GM23338 (cell line): ENCODE measurements at regions not wholly inside any gene's neighbourhood (a gene's known extent, or its start where the extent isn't known, plus 50 kb on each side); places are given as distances from the start of the nearest gene placed in this dataset.

ENCODE experiments used
- ATAC-seq: fragments of 200-7000 bp; cut with Tn5 transposase; 3 replicates; pipeline ENCODE4 v1.9.1; 2020
- DNase-seq: peaks from one replicate; pipeline ENCODE4 v3.0.0-alpha.2; 2015; ENCODE audit warnings: low spot score
- H2AFZ ChIP-seq: fragments of 200-600 bp; sonication (generic); 2 replicates; pipeline ENCODE4 v1.8.0; 2016; ENCODE audit warnings: antibody characterized with exemption, mild to moderate bottlenecking, moderate library complexity
- H3F3A ChIP-seq: fragments of 200-600 bp; sonication (generic); replicated peaks from 2 replicates; pipeline ENCODE4 v1.8.0; 2017; ENCODE audit warnings: antibody characterized with exemption, mixed run types, low read depth
- H3K27ac ChIP-seq: fragments of 200-600 bp; sonication (generic); 2 replicates; pipeline ENCODE4 v1.6.1; 2016; ENCODE audit warnings: low read depth
- H3K27me3 ChIP-seq: fragments of 200-600 bp; sonication (generic); 2 replicates; pipeline ENCODE4 v1.8.0; 2016; ENCODE audit warnings: mild to moderate bottlenecking, mixed run types, moderate library complexity; ENCODE audit not compliant: insufficient read depth
- H3K36me3 ChIP-seq: fragments of 200-600 bp; sonication (generic); 2 replicates; pipeline ENCODE4 v1.8.0; 2016; ENCODE audit warnings: mild to moderate bottlenecking; ENCODE audit not compliant: insufficient read depth
- H3K4me1 ChIP-seq: fragments of 200-600 bp; sonication (generic); 2 replicates; pipeline ENCODE4 v1.8.0; 2016; ENCODE audit warnings: mild to moderate bottlenecking, moderate library complexity; ENCODE audit not compliant: insufficient read depth
- H3K4me2 ChIP-seq: fragments of 200-600 bp; sonication (generic); 2 replicates; pipeline ENCODE4 v1.7.1; 2017; ENCODE audit warnings: mixed run types
- H3K4me3 ChIP-seq: fragments of 200-600 bp; sonication (generic); 2 replicates; pipeline ENCODE4 v1.6.1; 2016; ENCODE audit warnings: mixed run types
- H3K79me2 ChIP-seq: fragments of 200-600 bp; sonication (generic); replicated peaks from 2 replicates; pipeline ENCODE4 v1.8.0; 2017; ENCODE audit warnings: mild to moderate bottlenecking; ENCODE audit not compliant: insufficient read depth
- H3K9me2 ChIP-seq: fragments of 200-600 bp; sonication (generic); 2 replicates; pipeline ENCODE4 v1.8.0; 2017; ENCODE audit not compliant: insufficient read depth
- H4K20me1 ChIP-seq: fragments of 200-600 bp; sonication (generic); replicated peaks from 2 replicates; pipeline ENCODE4 v1.8.0; 2017; ENCODE audit warnings: mild to moderate bottlenecking; ENCODE audit not compliant: insufficient read depth
- H3K27ac Mint-ChIP-seq: 2 replicates; pipeline ENCODE4 v1.8.0; 2020; ENCODE audit warnings: inconsistent platforms, mild to moderate bottlenecking, moderate library complexity, mixed read lengths
- H3K27me3 Mint-ChIP-seq: 3 replicates; pipeline ENCODE4 v1.8.0; 2022; ENCODE audit warnings: low read depth, mild to moderate bottlenecking, moderate library complexity, mixed read lengths, inconsistent platforms; ENCODE audit not compliant: insufficient read depth, poor library complexity
- H3K36me3 Mint-ChIP-seq: 3 replicates; pipeline ENCODE4 v1.8.0; 2021; ENCODE audit warnings: low read depth, mild to moderate bottlenecking, inconsistent platforms, moderate library complexity, mixed read lengths
- H3K4me1 Mint-ChIP-seq: 3 replicates; pipeline ENCODE4 v1.8.0; 2020; ENCODE audit warnings: mild to moderate bottlenecking, inconsistent platforms, mixed read lengths
- H3K4me3 Mint-ChIP-seq: 3 replicates; pipeline ENCODE4 v1.8.0; 2021; ENCODE audit warnings: moderate library complexity, mild to moderate bottlenecking, inconsistent platforms, mixed read lengths
- H3K9me3 Mint-ChIP-seq: 3 replicates; pipeline ENCODE4 v1.8.0; 2020; ENCODE audit warnings: moderate library complexity, mild to moderate bottlenecking, inconsistent platforms, mixed read lengths
- CREB1 ChIP-seq: fragments of 250-450 bp; sonication (Bioruptor Pico); IDR thresholded peaks from 2 replicates; pipeline ENCODE4 v1.5.0; 2020; ENCODE audit warnings: low read depth, mild to moderate bottlenecking, moderate library complexity
- CTCF ChIP-seq, 2 experiments: fragments of 200-600 bp in 1 of 2; sonication (generic) in 1 of 2; conservative IDR thresholded peaks; 2 replicates each; pipeline versions ENCODE4 v1.5.1 to v1.6.1; 2016 to 2017; ENCODE audit warnings: antibody characterized with exemption in 2 of 2, low read depth in 2 of 2, mild to moderate bottlenecking in 2 of 2, moderate library complexity in 1 of 2
- ETS1 ChIP-seq: IDR thresholded peaks from 2 replicates; pipeline ENCODE4 v1.6.1; 2016; ENCODE audit warnings: antibody characterized with exemption
- EZH2 ChIP-seq: fragments of 200-600 bp; sonication (generic); IDR thresholded peaks from one replicate; pipeline ENCODE4 v1.8.0; 2017; ENCODE audit warnings: antibody characterized with exemption, mild to moderate bottlenecking, low read depth; ENCODE audit not compliant: unreplicated experiment
- EZH2phosphoT487 ChIP-seq: fragments of 200-600 bp; sonication (generic); IDR thresholded peaks from one replicate; pipeline ENCODE4 v1.8.1; 2018; ENCODE audit warnings: antibody characterized with exemption; ENCODE audit not compliant: unreplicated experiment
- JUNB ChIP-seq: IDR thresholded peaks from one replicate; pipeline ENCODE4 v1.6.1; 2016; ENCODE audit warnings: antibody characterized with exemption; ENCODE audit not compliant: unreplicated experiment
- NANOG ChIP-seq: IDR thresholded peaks from 2 replicates; pipeline ENCODE4 v1.6.1; 2016; ENCODE audit warnings: antibody characterized with exemption, borderline replicate concordance
- POLR2AphosphoS5 ChIP-seq: IDR thresholded peaks from 2 replicates; pipeline ENCODE4 v1.6.1; 2016; ENCODE audit warnings: antibody characterized with exemption, low read depth
- REST ChIP-seq: IDR thresholded peaks from one replicate; pipeline ENCODE4 v1.6.1; 2018; ENCODE audit warnings: antibody characterized with exemption; ENCODE audit not compliant: unreplicated experiment
- STAT1 ChIP-seq: IDR thresholded peaks from one replicate; pipeline ENCODE4 v1.6.1; 2016; ENCODE audit warnings: antibody characterized with exemption; ENCODE audit not compliant: unreplicated experiment
- ZNF114 ChIP-seq: fragments of 250-450 bp; sonication (Bioruptor Pico); IDR thresholded peaks from 2 replicates; pipeline ENCODE4 v1.5.0; 2020; ENCODE audit warnings: mild to moderate bottlenecking, moderate library complexity
- ZNF331 ChIP-seq: fragments of 250-450 bp; sonication (Bioruptor Pico); IDR thresholded peaks from 2 replicates; pipeline ENCODE4 v1.5.0; 2020; ENCODE audit warnings: low read depth, mild to moderate bottlenecking, moderate library complexity
- ZNF462 ChIP-seq: fragments of 250-450 bp; sonication (Bioruptor Pico); IDR thresholded peaks from 2 replicates; pipeline ENCODE4 v1.5.0; 2020; ENCODE audit warnings: mild to moderate bottlenecking, moderate library complexity

GRCh38 chr9:24488896-24489295 lies 56.8 kb downstream of the IZUMO3 start:
- Histone ChIP-seq H3K79me2 (no peaks in the 10 kb centered on the region), H3F3A (no peaks in the 10 kb centered on the region), H3K9me2 (no peaks in the 10 kb centered on the region), H2AFZ (no peak overlapping the region), H4K20me1 (no peaks in the 10 kb centered on the region), H3K27ac (no peak overlapping the region), H3K4me2 (peak overlapping the region; percentile 21; the same call in 1 of the 2 replicates), H3K4me1 (peaks cover 63% of the 10 kb centered on the region), H3K36me3 (no peaks in the 10 kb centered on the region), H3K27me3 (no peaks in the 10 kb centered on the region), H3K4me3 (no peak overlapping the region)
- DNase-seq (no peak), ATAC-seq (no peak)
- Mint-ChIP-seq H3K9me3 (no peaks in the 10 kb centered on the region), H3K36me3 (no peaks in the 10 kb centered on the region), H3K27ac (no peak overlapping the region; the same call in 1 of the 2 replicates), H3K27me3 (peaks cover 2% of the 10 kb centered on the region), H3K4me1 (peaks cover 47% of the 10 kb centered on the region), H3K4me3 (no peak overlapping the region)
- TF ChIP-seq NANOG (no peak), EZH2phosphoT487 (no peak), REST (no peak), EZH2 (no peak), CREB1 (CRISPR knock-in tag) (no peak), CTCF (conservative IDR thresholded peaks at IDR 0.05; ENCODE audit: low read depth in 2 of 2) (no peak), ZNF331 (CRISPR knock-in tag) (no peak), ETS1 (no peak), POLR2AphosphoS5 (no peak), JUNB (no peak), ZNF462 (CRISPR knock-in tag) (no peak), STAT1 (no peak), ZNF114 (CRISPR knock-in tag) (no peak)
